22Rv1 (cell line): ENCODE measurements at regions not wholly inside any gene's neighbourhood (a gene's known extent, or its start where the extent isn't known, plus 50 kb on each side); places are given as distances from the start of the nearest gene placed in this dataset.

Source experiments
- H3K27ac ChIP-seq: fragments of 450-650 bp; 2 replicates; pipeline ENCODE4 v1.5.1; 2017
- CTCF ChIP-seq: fragments of 450-650 bp; IDR thresholded peaks from 2 replicates; pipeline ENCODE4 v1.5.1; 2017; ENCODE audit warnings: mild to moderate bottlenecking
- ZFX ChIP-seq: fragments of 450-650 bp; IDR thresholded peaks from 2 replicates; pipeline ENCODE4 v1.6.1; 2017; ENCODE audit warnings: antibody characterized with exemption, borderline replicate concordance

- no peak for TF ChIP-seq CTCF
- TF ChIP-seq ZFX = no peak
These were observed 105.5 kb upstream of the ZNF217 start for GRCh38 chr20:53699085-53699674.

GRCh38 chr20:53698371-53698978, 104.8 kb upstream of the ZNF217 start:
- TF ChIP-seq ZFX (no peak), CTCF (no peak)
- no peak overlapping the region for H3K27ac ChIP-seq

More at GRCh38 chr20:53699085-53699674, 105.5 kb upstream of the ZNF217 start:
- no peak overlapping the region for H3K27ac ChIP-seq

GRCh38 chr20:53695797-53696527, 102.3 kb upstream of the ZNF217 start:
- no peak for TF ChIP-seq ZFX
- no peak for TF ChIP-seq CTCF
- H3K27ac ChIP-seq = no peak overlapping the region

GRCh38 chr20:53693262-53693871, 99.7 kb upstream of the ZNF217 start:
- no peak overlapping the region for H3K27ac ChIP-seq
- no peak for TF ChIP-seq CTCF
- TF ChIP-seq ZFX = no peak

- no peak for TF ChIP-seq CTCF
- TF ChIP-seq ZFX = no peak
- H3K27ac ChIP-seq = no peak overlapping the region
These were observed 98.9 kb upstream of the ZNF217 start for GRCh38 chr20:53692465-53693067.

- H3K27ac ChIP-seq = no peak overlapping the region
- TF ChIP-seq CTCF (no peak), ZFX (no peak)
These were observed 98.2 kb upstream of the ZNF217 start for GRCh38 chr20:53691811-53692192.
